Ovary (tissue), 7 donors: ENCODE measurements at regions not wholly inside any gene's neighbourhood (a gene's known extent, or its start where the extent isn't known, plus 50 kb on each side); places are given as distances from the start of the nearest gene placed in this dataset.
"Not testable (repeated sequence)": the region's sequence is repeated elsewhere in the genome, so short reads cannot be mapped to it uniquely, and the experiment has no call there.

Experiments
- DNase-seq, 5 donors: peaks; one replicate each; pipeline ENCODE4 v3.0.0-alpha.2; 2019 to 2020
- H3K27ac ChIP-seq, 2 donors: fragments of 200-600 bp; one replicate each; pipeline versions ENCODE4 v1.5.1 to v1.8.0; 2019 to 2022
- H3K27me3 ChIP-seq: fragments of 200-600 bp; one replicate; pipeline ENCODE4 v1.8.0; 2022
- H3K36me3 ChIP-seq: fragments of 200-600 bp; sonication (generic); one replicate; pipeline ENCODE4 v1.5.1; 2019
- H3K4me1 ChIP-seq: one replicate; pipeline ENCODE4 v1.8.1; 2013; ENCODE audit warnings: mild to moderate bottlenecking, moderate library complexity; ENCODE audit not compliant: insufficient read depth
- H3K4me3 ChIP-seq: fragments of 200-600 bp; sonication (generic); one replicate; pipeline ENCODE4 v1.5.1; 2017
- H3K9me3 ChIP-seq, 2 donors: fragments of 200-600 bp in 1 of 2; sonication (generic) in 1 of 2; one replicate each; pipeline versions ENCODE4 v1.5.1 to v1.8.1; 2013 to 2019; ENCODE audit warnings: mild to moderate bottlenecking in 1 of 2, moderate library complexity in 1 of 2
- CTCF ChIP-seq, 3 donors: fragments of 450-650 bp in 2 of 3; fragments of 200-600 bp in 1 of 3; IDR thresholded peaks; one replicate each; pipeline versions ENCODE4 v1.5.1 to v1.8.0; 2016 to 2022; ENCODE audit warnings: antibody characterized with exemption in 3 of 3, mild to moderate bottlenecking in 1 of 3
- EP300 ChIP-seq: sonication (generic); formaldehyde crosslinking; IDR thresholded peaks from one replicate; pipeline ENCODE4 v1.6.1; 2017; ENCODE audit warnings: antibody characterized with exemption
- POLR2A ChIP-seq: fragments of 450-650 bp; IDR thresholded peaks from one replicate; pipeline ENCODE4 v1.6.1; 2017; ENCODE audit warnings: antibody characterized with exemption, mild to moderate bottlenecking, moderate library complexity
- WGBS, 3 donors: extraction: QIAGEN DNeasy Blood & Tissue Kit in 1 of 3; methylation state at CpG; one replicate each; pipeline versions ENCODE4 v1.1.5 to v1.1.7; 2013 to 2017; 5-methylcytosine and 5-hydroxymethylcytosine counted together
- intact Hi-C, 4 donors: fragments of 100-400 bp; cut with DNase I; formaldehyde crosslinking; loops; one replicate each; pipeline versions ENCODE4 v1.11.0 to v1.15.1; 2022 to 2023
- donor health status: DM: no; HTN: no; CAD: no; lungs with moderate emphysema.
- donor health status: DM: no; HTN: no; CAD: no.
- donor health status: Bipolar disorder and iron deficiency.
- donor health status: DM: no; HTN: no; CAD: no.
- donor health status: DM: yes; HTN: yes; CAD: no.

DNA sequence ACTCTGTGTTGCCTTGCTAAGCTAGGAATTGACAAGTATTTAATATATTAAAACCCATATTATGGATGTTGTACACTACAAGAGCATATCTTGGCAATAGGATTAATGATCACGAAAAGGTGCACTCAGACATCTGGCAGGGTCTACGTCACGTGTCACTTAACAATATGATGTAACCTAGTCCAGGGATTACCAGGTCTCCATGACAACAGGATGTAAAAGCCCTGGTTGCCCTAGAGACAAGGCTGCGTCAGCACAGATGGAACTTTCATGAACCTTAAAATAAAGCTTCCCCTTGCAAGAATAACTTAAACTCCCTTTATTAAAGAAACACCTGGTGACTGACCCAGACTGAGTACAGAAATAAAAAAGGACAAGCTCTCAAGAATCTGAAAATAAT lies 717.8 kb downstream of the CDH18 start:
- 83 to 90% (median 85%) methylated on average over 4 of the region's 4 CpGs for WGBS, 3 donors
- DNase-seq: no peak
- Histone ChIP-seq H3K27me3 (no peaks in the 10 kb centered on the region), H3K36me3 (no peaks in the 10 kb centered on the region), H3K4me3 (no peak overlapping the region), H3K4me1 (no peaks in the 10 kb centered on the region), H3K27ac (no peak overlapping the region), H3K9me3 (no peaks in the 10 kb centered on the region)
- intact Hi-C loops: no loop called here
- no peak for TF ChIP-seq CTCF (IDR thresholded peaks at IDR 0.05)

GRCh38 chr5:19274578-19274977 lies 713.4 kb downstream of the CDH18 start:
- H3K9me3 ChIP-seq: no peaks in the 10 kb centered on the region
- H3K36me3 ChIP-seq: no peaks in the 10 kb centered on the region
- H3K4me1 ChIP-seq: no peaks in the 10 kb centered on the region
- DNase-seq: no peak
- intact Hi-C loops: no loop called here
- 83 to 85% (median 84%) methylated on average over 3 of the region's 3 CpGs for WGBS, 3 donors
- H3K27ac ChIP-seq: no peak overlapping the region
- TF ChIP-seq EP300: no peak
- TF ChIP-seq CTCF (IDR thresholded peaks at IDR 0.05): no peak
- no peak for TF ChIP-seq POLR2A
- no peak overlapping the region for H3K4me3 ChIP-seq
- H3K27me3 ChIP-seq: no peaks in the 10 kb centered on the region

- TF ChIP-seq CTCF (IDR thresholded peaks at IDR 0.05) (no peak), EP300 (no peak), POLR2A (no peak)
- H3K27me3 ChIP-seq: no peaks in the 10 kb centered on the region
- no peaks in the 10 kb centered on the region for H3K4me1 ChIP-seq
- H3K36me3 ChIP-seq: no peaks in the 10 kb centered on the region
- H3K4me3 ChIP-seq: no peak overlapping the region
- intact Hi-C loops: no loop called here
- 94 to 96% (median 95%) methylated on average over 3 of the region's 3 CpGs for WGBS, 3 donors
- no peak overlapping the region for H3K27ac ChIP-seq
- H3K9me3 ChIP-seq: no peaks in the 10 kb centered on the region
- DNase-seq: no peak
Measured at GRCh38 chr5:19285286-19285685, 702.7 kb downstream of the CDH18 start.

- H3K27me3 ChIP-seq, H3K27ac ChIP-seq, H3K9me3 ChIP-seq, intact Hi-C loops, H3K36me3 ChIP-seq, H3K4me1 ChIP-seq, H3K4me3 ChIP-seq, DNase-seq: not testable (repeated sequence)
- WGBS, 3 donors: 95 to 98% (median 97%) methylated on average over 51 to 54 of the region's 54 CpGs
Measured at GRCh38 chr5:19287548-19288277, 700.3 kb downstream of the CDH18 start.

DNA sequence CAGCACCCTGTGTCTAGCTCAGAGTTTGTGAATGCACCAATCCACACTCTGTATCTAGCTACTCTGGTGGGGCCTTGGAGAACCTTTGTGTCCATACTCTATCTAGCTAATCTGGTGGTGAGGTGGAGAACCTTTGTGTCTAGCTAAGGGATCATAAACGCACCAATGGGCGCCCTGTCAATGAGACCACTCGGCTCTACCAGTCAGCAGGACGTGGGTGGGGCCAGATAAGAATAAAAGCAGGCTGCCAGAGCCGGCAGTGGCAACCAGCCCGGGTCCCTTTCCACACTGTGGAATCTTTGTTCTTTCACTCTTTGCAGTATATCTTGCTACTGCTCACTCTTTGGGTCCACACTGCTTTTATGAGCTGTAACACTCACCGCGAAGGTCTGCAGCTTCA lies 699.7 kb downstream of the CDH18 start:
- DNase-seq, H3K4me1 ChIP-seq, H3K4me3 ChIP-seq, H3K27me3 ChIP-seq, H3K9me3 ChIP-seq, intact Hi-C loops, H3K27ac ChIP-seq, H3K36me3 ChIP-seq: not testable (repeated sequence)
- WGBS, 3 donors: 89 to 92% (median 90%) methylated on average over 8 of the region's 8 CpGs
